ENCODE measurements at regions not wholly inside any gene's neighbourhood (a gene's known extent, or its start where the extent isn't known, plus 50 kb on each side); places are given as distances from the start of the nearest gene placed in this dataset.

- TF ChIP-seq BACH1 (IDR thresholded peaks at IDR 0.05; ENCODE audit: low read length): no peak
- no peak for TF ChIP-seq KDM4A (IDR thresholded peaks at IDR 0.05; ENCODE audit: low read depth, low read length, severe bottlenecking)
- no peak for TF ChIP-seq SIRT6 (IDR thresholded peaks at IDR 0.05; ENCODE audit: low read length)
These were observed 175.8 kb upstream of the NFIA start (continued) for GRCh38 chr1:60906526-60906925.
